Glutamatergic neuron (in vitro differentiated cells): ENCODE measurements at regions not wholly inside any gene's neighbourhood (a gene's known extent, or its start where the extent isn't known, plus 50 kb on each side); places are given as distances from the start of the nearest gene placed in this dataset.

Source experiments
- DNase-seq: peaks from one replicate; pipeline ENCODE4 v3.0.0; 2022
- H3K27ac Mint-ChIP-seq: one replicate; pipeline ENCODE4 v1.8.0; 2020; ENCODE audit warnings: mild to moderate bottlenecking, mixed read lengths, inconsistent platforms; ENCODE audit not compliant: unreplicated experiment
- H3K27me3 Mint-ChIP-seq: one replicate; pipeline ENCODE4 v1.8.0; 2020; ENCODE audit warnings: mild to moderate bottlenecking, moderate library complexity, mixed read lengths, inconsistent platforms; ENCODE audit not compliant: unreplicated experiment
- H3K36me3 Mint-ChIP-seq: one replicate; pipeline ENCODE4 v1.8.0; 2020; ENCODE audit warnings: mild to moderate bottlenecking, mixed read lengths, inconsistent platforms; ENCODE audit not compliant: unreplicated experiment
- H3K4me1 Mint-ChIP-seq: one replicate; pipeline ENCODE4 v1.8.0; 2020; ENCODE audit warnings: mild to moderate bottlenecking, low read depth, mixed read lengths, inconsistent platforms; ENCODE audit not compliant: unreplicated experiment
- H3K4me3 Mint-ChIP-seq: one replicate; pipeline ENCODE4 v1.8.0; 2020; ENCODE audit warnings: mild to moderate bottlenecking, mixed read lengths, inconsistent platforms; ENCODE audit not compliant: unreplicated experiment
- H3K9me3 Mint-ChIP-seq: one replicate; pipeline ENCODE4 v1.8.0; 2020; ENCODE audit warnings: mild to moderate bottlenecking, moderate library complexity, mixed read lengths, inconsistent platforms; ENCODE audit not compliant: unreplicated experiment
- CTCF ChIP-seq: fragments of 200-600 bp; sonication (generic); IDR thresholded peaks from one replicate; pipeline ENCODE4 v1.5.0; 2021; ENCODE audit not compliant: partially characterized antibody, unreplicated experiment

GRCh38 chr7:81415181-81415580, 354.7 kb downstream of the HGF start:
- no peak overlapping the region for H3K4me3 Mint-ChIP-seq
- no peak for DNase-seq
- no peaks in the 10 kb centered on the region for H3K36me3 Mint-ChIP-seq
- no peaks in the 10 kb centered on the region for H3K27me3 Mint-ChIP-seq
- no peaks in the 10 kb centered on the region for H3K9me3 Mint-ChIP-seq
- H3K27ac Mint-ChIP-seq = no peak overlapping the region
- no peak for TF ChIP-seq CTCF
- H3K4me1 Mint-ChIP-seq = no peaks in the 10 kb centered on the region

DNA sequence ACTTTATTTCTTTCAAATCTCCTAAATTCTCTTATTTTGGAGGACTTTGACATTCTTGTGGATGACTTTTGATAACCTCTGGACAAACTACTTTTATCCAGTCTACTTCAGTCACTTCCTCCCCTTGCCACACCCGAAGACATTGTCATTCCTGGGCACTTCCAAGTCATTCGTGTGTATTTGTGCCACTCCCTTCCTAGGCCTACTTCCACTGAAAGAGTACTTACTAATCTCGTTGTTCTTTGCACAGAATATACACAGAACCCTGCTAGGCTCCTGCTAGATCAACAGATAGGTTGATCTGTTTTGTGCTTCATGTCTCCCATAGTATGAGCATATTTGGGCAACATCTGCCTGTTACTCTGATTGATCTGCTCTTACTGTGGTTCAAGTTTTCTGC, 355.4 kb downstream of the HGF start:
- Mint-ChIP-seq H3K36me3 (no peaks in the 10 kb centered on the region), H3K27me3 (no peaks in the 10 kb centered on the region), H3K4me3 (no peak overlapping the region), H3K4me1 (no peaks in the 10 kb centered on the region), H3K9me3 (no peaks in the 10 kb centered on the region), H3K27ac (no peak overlapping the region)
- no peak for DNase-seq
- TF ChIP-seq CTCF = no peak

DNA sequence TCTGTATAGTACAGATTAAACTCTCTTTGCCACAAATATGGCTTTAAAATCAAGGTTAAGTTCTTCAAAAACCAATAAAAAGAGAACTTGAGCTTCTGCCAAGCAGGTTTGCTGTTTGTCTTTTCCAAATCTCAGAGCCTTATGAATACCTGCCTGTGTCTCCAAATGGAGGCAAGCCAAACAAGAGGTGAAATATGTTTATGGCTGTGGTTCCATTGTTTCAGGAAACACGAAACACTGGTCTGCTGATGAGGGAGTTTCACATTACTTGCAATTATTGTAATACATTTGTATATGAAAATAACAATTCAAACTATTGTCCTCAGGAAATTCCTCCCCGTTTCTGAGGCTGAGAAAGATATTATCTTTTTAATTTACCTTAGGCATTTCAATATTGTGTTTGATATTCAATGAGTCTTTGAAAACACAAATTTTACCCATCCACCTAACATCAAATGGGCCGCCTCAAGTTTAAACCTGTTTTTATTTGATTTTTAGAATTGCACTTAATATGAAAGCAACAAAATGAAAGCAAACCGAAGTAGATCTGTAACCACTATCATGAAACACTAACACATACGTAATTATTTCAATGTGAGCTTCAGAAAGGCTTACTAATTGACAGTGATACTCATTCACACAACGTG, 359.3 kb downstream of the HGF start:
- H3K4me3 Mint-ChIP-seq = no peak overlapping the region
- no peak for DNase-seq
- H3K27me3 Mint-ChIP-seq = no peaks in the 10 kb centered on the region
- H3K4me1 Mint-ChIP-seq = no peaks in the 10 kb centered on the region
- no peak for TF ChIP-seq CTCF
- no peak overlapping the region for H3K27ac Mint-ChIP-seq
- no peaks in the 10 kb centered on the region for H3K9me3 Mint-ChIP-seq
- no peaks in the 10 kb centered on the region for H3K36me3 Mint-ChIP-seq

DNA sequence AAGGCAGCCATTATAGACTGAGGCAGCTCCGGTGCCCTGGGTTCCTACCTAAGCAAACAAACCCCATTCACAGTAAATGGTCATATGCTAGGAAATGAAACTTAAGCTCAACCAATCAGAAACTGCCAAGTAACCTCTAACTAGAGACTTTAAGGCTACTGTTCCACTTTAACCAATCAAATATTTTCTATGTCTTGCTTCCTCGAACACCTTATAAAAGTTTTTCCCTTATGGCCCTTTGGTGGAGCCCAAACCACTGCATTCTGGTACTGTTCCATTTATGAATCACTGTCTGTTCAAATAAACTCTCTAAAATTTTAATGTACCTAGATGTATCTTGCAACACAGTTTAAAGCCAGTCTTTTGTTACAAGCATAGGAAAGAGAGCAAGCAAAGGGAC, 361.1 kb downstream of the HGF start:
- Mint-ChIP-seq H3K4me1 (no peaks in the 10 kb centered on the region), H3K27ac (no peak overlapping the region), H3K27me3 (peaks cover 3% of the 10 kb centered on the region), H3K4me3 (no peak overlapping the region), H3K9me3 (peaks cover 2% of the 10 kb centered on the region), H3K36me3 (peaks cover 7% of the 10 kb centered on the region)
- no peak for TF ChIP-seq CTCF
- no peak for DNase-seq

DNA sequence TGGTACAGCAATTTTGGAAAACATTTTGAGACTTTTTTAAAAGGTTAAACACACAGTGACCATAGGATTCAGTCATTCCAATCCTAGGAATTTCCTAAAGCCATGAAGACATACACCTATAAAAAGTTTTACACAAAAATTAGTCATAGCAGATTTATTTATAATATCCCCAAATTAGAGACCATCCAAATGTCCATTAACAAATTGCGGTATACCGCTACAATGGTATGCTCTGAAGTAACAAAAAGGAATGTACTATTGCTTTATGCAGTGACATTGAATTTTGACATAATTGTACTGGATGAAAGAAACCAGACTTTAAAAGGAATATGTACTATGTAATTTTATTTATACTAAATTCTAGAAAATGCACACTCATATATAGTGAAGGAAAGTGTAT, 362.8 kb downstream of the HGF start:
- H3K27ac Mint-ChIP-seq = no peak overlapping the region
- H3K9me3 Mint-ChIP-seq = peaks cover 2% of the 10 kb centered on the region
- H3K4me1 Mint-ChIP-seq = no peaks in the 10 kb centered on the region
- TF ChIP-seq CTCF = no peak
- H3K4me3 Mint-ChIP-seq = no peak overlapping the region
- peaks cover 7% of the 10 kb centered on the region for H3K36me3 Mint-ChIP-seq
- DNase-seq = no peak
- H3K27me3 Mint-ChIP-seq = peaks cover 5% of the 10 kb centered on the region
